Activated CD4-positive, CD25-positive, alpha-beta regulatory T cell treated with anti-CD3 and anti-CD28 coated beads, Interleukin-2, amount 50 U/mL, for 16 hours (primary cell): ENCODE measurements at regions not wholly inside any gene's neighbourhood (a gene's known extent, or its start where the extent isn't known, plus 50 kb on each side); places are given as distances from the start of the nearest gene placed in this dataset.

Experiments
- DNase-seq: peaks from one replicate; pipeline ENCODE4 v3.0.0-alpha.2; 2020; ENCODE audit warnings: low read depth, low spot score

DNA sequence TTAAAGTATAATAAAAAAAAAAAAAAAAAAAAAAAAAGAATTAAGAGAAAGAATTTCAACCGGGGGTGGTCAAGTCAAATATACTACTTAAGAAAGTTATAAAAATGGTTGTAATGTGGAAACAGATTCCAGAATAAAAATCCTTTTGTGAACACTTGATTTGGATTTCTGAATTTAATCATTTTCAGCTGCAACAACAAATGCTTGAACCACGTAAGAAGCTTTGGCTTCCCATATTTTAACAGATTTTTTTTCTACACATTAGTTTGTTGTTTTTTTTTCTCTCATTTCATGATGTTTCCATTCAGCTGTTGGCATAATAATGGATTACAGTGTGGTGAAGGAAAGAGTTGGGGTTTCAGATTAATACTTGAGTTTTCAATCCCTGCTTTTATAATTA is 137.3 kb upstream of the AGR3 start:
- DNase-seq = no peak

DNA sequence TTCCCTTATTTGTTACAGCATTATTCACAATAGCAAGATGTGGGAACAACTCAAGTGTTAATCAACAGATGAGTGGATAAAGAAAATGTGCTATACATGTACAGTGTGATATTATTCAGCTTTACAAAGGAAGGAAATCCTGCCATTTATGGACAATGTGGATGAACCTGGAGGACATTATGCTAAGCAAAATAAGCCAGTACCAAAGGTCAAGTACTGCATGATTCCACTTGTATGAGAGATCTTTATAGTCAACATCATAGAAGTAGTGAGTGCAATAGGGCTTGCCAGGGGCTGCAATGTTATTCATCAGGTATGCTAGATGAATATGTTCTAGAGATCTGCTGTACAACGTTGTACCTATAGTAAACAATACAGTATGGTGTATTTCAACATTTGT is 138.5 kb upstream of the AGR3 start:
- no peak for DNase-seq

DNA sequence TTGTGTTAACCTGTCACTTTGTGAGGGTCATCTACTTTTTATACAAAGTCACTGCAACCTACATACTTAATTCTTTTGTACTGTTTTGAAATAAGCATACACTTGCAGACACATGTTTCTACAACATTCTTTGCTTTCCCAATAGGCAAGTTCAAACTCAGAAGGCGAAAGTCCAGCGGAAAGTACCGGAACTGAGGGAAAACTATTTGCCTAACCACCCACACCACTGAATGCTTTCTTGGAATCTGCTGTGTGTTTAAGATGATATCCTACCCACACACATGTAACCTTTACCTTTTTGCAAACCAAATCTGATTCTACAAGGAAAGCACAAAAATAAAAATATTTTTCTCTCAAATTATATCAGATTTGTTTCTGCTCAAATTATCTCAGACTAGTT is 139.4 kb upstream of the AGR3 start:
- DNase-seq = no peak

DNA sequence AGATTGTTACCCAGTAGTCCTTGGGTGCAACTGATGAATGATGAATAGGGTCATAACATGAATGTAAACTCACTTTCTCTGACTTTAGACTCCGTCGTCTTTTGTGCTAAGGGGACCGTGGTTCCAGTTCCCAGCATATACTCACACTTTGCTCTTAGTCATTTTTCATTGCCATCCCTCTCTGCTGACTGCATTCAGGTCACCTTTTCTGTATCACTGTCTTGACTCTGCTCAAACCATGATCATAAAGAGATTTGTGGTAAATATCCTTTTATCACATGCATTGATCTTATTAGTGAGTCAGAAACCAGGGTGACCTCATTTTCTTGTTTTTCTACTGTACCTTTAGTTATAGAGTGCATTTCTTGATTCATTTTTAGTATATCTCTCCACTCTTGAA is 141.1 kb upstream of the AGR3 start:
- DNase-seq = no peak

DNA sequence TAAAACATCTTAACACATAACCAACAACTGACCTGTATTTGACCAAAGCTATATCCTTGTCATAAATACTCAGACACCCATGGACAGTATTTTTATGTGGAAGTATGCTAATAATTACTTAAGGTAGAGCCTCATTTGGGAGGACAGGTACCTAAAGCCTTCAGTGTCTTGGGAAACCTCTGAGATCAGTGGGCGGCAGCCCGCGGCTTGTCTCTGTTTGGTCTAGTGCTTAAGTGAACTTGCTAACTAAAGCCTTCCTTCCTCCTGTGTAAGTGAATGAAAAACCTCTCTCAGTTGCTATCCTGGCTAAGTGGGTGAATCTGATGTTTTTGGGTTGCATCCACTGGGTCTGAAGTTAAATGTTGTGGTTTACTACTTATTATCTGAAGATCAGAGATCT is 144.5 kb upstream of the AGR3 start:
- no peak for DNase-seq

DNA sequence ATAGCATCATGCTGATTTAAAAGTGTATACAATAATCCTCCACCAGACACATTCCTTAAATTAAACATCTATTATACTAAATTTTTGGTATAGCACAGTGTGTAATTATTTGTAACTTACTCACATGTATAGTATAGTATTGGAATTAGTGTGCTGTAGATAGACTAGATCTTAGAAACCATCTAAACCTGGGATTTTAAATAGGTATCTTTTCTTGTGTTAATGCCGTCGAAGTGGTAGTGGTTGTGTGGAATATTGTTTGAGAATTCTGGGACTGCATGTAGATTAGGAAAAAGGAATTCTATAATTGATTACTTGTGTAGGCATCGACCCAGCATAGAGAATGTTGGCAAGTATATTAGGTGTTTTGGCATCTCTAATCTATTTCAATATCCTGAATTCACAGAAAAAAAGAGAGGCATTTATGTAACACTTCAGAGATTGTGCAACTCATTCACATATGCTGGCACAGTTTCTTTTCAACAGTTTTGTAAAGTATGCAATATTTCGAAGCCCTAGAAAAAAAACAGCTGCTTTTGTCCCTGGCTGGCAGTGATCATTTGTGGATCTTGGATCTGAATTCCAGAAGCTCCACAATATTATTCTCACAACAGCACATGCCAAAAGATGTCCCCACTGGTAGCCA is 145.5 kb upstream of the AGR3 start:
- DNase-seq = no peak

DNA sequence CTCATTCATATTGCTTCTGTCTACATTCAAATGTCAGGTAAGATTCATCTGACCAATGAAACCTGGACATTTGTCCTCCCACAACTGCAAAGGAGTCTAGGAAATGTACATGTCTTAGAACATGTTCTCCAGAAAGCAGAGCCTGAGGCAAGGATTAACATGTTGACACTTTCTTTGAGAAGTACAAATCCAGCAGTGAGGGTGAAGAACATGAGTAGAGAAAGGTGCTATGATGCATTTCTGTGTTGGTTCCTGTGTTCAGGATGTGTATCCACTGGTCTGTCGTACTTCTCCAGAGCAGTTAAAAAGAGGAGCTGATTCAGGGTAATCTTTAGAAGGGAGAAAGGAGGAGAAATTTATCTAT is 146.0 kb upstream of the AGR3 start:
- no peak for DNase-seq

DNA sequence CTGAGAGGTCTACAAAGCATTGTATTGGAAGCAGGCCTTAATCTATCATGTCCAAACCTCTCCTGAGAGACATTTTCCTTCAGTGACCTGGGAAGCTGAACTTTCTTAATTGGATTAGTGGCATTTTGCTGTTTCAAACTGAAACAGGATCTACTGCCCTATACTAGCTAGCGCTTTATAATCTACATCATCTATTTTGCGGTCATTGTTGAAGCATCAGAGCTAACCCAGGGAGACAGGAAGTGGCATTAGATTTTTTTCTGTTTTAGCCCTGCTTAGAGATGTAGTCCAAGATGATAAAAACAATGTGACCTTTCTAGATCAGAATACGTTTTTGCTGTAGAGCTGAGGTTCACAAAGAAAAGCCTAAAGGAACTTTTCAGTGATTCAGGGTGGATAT is 147.4 kb upstream of the AGR3 start:
- DNase-seq = no peak

DNA sequence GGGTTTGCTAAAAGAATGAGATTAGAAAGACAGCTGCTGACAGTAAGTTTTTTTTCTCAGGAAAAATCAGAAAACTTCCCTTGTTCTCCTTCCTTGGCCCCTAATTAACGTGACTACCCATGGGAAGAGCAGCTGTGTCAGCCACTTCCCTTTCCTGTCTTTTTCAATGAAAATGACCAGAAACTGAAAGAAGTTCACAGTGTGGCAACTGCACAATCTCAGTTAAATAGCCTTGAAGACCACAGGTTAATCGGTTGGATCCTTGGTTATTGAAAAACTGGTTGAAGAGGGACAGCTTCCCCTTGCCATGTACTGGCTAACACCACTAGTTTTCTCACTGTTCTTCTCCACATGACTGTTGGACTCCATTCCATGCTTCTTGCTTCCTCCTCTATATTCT is 148.8 kb upstream of the AGR3 start:
- no peak for DNase-seq

DNA sequence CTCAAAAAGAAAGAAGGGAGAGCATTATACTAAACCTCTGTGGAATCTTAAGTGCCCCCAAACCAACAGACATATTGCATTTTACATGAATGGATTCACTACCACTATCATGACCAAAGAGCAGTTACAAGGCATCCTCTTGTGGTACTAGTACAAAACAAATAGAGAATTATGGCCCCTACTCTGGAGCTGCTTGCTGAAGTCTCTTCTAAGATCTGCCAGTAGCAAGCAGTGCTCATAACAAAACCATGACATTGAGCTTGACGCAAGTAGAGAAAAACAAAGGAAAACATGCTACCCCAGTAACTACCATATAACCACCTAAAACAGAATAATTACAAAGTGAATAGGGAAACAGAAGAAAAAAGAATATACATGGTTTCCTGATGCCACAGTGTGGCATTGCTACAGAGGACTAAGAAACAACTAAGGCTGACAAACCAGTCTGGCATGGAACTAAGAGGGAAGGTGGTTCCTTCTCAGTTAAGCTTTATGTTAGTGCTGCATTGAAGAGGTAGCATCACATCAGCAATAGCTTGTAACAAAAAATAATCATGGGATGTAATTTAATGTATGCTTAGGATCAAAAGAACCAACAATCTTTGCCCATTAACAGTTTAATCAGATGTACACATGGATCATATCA is 150.2 kb upstream of the AGR3 start:
- no peak for DNase-seq

DNA sequence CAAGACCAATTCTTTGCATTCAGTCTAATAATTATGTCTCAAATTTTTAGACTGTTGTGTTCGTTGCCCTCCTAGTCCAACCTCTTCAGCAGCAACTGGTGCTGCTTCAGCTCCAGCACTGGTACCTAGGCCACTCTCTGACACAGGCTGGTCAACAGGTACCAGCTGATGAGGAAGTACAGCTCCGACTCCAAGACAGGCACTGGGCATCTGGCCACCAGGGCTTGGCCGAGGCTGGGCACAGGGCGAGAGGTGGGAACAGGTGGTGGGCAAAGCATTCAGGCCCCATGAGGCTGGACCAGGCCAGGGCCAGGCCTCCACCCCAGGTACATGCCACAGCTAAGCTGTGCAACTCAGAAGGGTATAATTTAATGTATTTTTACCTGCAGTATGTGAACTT is 151.5 kb upstream of the AGR3 start:
- DNase-seq = no peak

DNA sequence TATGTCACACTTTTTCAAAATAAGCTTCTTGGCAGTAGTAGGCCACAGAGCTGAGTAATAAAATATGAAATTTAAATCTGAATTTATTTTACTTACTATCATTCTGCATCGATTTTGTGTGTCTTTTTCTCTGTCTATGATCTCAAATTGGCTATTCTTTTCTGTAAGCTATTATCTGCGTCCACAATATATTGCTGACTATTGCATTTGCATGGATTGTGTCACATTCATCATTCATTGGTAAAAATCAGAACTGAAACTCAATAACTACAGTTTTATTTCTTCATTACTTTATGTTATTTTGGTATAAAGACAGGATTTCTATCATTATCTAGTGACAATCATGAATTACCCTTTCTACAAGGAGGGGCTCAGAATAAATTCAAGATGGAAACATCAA is 154.8 kb upstream of the AGR3 start:
- DNase-seq = no peak

DNA sequence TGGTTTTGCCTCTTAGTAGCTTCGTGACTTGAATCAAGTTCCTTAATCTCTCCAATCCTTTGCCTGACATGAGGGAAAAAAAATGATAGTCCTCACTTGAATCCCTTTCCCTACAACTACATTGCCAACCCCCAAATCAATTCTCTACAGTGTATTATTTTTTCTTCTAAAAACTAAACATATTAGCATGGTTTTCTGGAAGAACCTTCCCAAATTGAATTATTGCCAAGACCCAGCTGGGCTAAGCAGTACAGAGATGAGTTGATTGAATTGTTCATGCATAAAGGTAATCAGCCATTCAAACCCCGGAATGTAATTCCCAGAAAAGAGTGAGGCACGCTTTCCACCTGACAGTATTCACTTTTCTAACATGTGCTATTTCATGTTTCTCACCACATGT is 155.6 kb upstream of the AGR3 start:
- no peak for DNase-seq

DNA sequence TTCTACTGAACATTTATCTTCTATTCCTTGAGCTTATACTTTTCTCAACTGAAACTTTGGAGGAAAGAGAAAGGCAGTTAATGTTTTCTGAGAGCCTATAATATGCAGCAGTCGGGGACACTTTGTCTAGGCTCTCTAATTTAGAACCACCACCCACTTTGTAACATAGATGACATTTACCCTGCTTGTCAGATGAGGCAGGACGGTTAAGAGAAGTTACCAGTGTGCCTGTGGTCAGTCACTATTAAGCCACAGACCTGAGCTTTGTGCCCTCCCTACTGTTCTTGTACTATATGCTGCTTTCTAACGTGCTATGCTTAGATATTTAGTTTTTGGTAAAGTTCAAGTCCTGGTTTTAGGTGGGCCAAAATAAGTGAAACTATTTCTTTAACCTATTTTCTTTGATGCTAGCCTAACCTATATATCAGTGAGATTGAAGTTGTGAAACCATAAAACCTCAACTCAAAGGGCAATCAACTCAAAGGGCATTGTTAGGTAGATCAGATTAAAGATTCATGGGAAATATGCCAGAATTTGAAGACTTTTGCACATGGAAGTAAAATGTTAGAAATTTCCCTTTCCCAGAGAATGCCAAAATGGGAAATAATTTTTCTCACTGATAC is 156.5 kb upstream of the AGR3 start:
- DNase-seq = no peak

DNA sequence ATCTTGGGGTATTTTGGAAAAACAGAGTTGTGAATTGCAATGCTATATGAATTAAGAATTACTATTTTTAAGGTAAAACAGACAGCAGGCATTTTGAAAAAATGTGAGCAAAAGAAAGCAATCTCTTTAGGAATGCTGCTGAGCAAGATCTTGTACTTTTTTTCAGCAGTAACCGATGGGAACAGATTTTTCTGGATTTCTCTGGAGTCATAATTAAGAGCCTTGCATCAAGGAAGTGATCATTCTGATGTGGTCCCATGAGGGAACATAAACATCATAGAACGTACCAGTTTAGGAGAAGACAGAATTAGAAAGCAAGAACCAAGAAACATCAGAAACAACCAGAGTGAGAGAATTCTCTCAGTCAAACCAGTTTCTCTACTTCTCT is 157.0 kb upstream of the AGR3 start:
- no peak for DNase-seq

DNA sequence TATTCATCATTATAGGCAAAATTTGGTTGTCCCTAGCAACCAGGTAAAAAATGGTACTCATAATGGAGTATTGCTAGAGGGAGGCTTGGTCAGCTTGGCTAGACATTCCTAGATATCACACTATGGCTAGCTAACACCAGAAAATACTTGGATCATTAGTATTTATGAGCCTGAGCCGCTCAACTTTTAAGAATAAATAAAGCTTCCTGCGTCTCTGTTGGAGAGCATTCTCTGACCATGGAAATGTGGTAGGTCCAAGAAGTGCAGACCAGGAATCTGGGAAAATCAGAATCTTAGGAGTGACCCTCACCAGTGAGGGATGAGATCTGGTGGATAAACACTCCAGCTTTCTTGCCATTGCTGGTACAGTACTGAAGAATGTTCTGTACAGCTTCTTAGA is 157.6 kb upstream of the AGR3 start:
- no peak for DNase-seq

DNA sequence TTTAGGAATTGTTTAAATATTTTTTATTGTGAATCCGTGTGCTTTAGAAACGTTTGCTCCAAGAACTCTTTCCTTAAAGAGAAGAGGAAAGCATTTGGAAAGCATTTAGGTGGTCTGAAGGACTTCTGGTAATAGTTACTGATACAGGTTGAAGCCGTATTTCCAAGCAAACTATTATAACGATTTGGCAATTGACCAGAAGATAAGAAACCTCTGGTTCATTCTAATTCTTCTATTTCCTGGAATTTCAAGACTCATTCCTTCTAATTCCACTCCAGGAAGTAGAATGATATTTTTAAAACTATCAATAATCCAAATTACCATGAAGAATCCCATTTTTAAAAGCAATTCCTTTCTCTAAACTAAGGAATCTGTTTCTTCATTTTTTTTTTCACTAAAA is 158.9 kb upstream of the AGR3 start:
- DNase-seq = no peak

DNA sequence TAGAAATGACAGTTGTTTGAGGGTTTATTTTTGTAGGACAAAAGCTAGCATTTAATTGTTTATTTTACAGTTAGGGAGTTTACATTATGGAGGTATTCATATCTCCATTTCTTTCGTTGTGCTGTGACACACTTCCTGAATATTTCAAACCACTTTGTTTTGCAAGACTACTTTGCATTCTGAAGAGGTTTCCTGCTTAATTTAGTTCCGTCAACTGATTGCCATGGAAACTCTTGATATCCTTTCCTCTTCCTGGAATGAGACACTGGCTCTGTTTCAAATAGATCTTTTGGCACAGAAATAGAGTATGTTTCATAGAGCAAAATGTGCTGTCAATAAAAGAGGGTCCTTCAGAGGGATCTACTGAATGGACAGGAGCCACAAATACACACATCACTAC is 159.5 kb upstream of the AGR3 start:
- no peak for DNase-seq

DNA sequence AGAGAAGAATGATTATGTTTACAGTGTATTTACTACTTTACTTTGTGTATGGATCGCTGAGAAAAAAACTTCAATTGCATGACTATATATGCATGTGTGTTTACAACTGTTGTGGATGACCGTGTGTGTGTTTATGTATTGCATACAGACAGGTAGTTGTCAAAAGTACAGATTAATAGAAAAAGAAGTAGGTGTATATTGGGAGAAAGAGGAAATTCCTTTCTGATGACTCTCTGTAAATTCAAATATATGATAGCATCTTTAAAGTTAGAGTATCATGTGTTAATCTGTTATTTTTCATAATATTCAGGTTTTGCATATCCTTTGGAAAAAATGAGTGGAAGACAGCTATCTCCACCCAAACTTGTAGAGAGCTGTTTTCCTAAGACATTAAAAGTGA is 160.4 kb upstream of the AGR3 start:
- DNase-seq = no peak

DNA sequence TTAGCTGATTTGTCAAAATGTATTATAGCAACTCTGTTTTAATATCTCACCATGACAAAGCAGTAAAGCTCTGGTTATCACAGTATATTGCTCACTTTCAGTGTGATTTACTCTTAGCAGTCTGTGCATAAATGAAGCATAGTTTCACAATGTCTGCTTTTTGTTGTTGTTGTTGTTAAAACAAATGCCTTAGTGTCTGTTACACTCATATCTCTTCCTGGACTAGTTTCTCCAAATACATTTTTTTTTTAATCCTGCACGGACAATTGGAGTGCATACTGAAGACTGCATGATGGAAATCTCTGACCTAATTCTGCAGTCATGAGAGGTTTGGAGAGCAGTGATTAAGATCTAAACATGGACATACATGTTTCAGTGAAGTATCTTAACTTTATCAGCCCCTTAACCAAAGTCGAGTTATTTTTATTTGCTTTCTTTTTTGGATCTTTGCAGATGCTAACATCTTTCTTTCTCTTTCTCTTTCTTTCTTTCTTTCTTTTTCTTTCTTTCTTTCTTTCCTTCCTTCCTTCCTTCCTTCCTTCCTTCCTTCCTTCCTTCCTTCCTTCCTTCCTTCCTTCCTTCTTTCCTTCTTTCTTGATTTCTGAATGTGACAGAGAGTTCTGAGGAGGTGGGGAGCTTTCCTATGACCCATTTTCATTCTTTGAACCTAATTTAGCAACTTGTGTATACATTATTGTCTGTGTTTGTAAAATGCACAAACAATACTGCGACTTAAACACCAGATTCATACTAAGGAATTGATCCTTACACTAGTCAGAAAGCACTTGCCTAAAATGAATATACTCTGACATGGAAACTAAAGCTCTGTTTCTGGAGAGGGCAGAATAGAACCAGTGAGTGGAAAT is 161.5 kb upstream of the AGR3 start:
- no peak for DNase-seq

DNA sequence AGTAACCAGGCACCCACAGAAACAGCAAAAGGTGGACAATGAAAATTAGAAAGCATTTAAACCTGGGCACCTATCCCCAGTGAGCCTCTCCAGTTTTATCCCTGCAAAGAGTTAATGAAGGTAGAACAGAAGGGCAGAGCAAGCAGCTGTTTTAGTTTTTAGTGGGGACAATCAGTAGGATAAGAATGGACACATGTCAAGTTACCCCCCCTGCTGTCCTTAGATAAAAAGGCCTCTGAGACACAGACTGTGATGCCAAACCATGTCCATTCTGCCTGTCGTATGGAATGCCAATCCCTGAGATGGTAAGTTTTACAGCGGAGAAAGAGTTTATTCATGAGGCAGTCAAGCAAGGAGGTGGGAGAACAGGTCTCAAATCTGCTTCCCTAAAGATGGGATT is 162.6 kb upstream of the AGR3 start:
- DNase-seq = no peak

DNA sequence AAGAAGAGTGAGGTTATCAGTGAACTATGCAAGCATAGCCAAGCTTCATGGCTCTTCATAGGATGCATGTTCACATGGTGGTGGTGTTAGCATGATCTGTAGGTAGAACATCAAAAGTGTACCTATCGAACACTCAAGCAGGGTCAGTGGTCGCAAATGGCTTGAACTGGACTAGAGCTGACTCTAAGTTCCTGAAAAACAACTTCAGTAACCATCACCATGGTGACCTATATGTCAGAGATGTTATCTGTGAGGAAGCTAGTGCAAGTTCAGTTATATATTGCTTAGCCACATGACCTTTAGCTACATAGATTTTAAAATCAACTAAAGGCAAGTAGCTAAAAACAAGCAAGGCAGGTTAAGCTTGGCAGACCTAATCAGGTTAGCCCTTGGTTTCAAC is 163.1 kb upstream of the AGR3 start:
- DNase-seq = no peak

DNA sequence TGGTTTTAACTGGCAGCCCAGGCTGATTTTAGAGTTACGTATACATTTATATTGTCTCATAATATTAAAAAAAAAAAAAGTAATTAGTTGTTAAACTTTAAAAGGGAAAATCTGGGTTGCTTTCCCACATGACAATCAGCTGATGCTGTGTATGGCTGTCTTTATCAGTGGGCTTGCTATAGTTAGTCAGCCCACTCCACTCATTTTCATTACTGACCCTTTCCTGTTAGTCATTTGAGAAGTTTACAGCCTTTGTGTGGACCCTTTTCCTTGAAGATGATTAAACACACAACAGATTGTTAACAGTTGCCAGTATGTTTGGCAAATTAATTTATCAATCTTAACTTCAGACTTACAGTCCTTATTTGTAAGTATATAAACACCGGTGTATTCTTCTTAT is 164.5 kb upstream of the AGR3 start:
- no peak for DNase-seq
